ENCODE measurements at regions not wholly inside any gene's neighbourhood (a gene's known extent, or its start where the extent isn't known, plus 50 kb on each side); places are given as distances from the start of the nearest gene placed in this dataset.
"Not testable (repeated sequence)": the region's sequence is repeated elsewhere in the genome, so short reads cannot be mapped to it uniquely, and the experiment has no call there.

GRCh38 chr6:74479960-74480359, 725.9 kb downstream of the COL12A1 start:
- CTCF ChIA-PET: interaction anchor here (0.9 kb wide), 1 partner anchor 729 kb away, joined by 3 read pairs; no protein-coding TSS in a partner anchor
- DNase-seq (ENCODE audit: low read depth, low spot score): no peak
- TF ChIP-seq CTCF (IDR thresholded peaks at IDR 0.05; ENCODE audit: low read depth, low read length): no peak
- POLR2A ChIA-PET: no interaction called here
- no peak overlapping the region for H3K4me3 ChIP-seq (ENCODE audit: low read depth, low read length)
- H3K27ac ChIP-seq (ENCODE audit: low read depth, low read length): no peak overlapping the region
- no peaks in the 10 kb centered on the region for H3K27me3 ChIP-seq (ENCODE audit: control insufficient read depth, insufficient read depth, low read length)
- no peaks in the 10 kb centered on the region for H3K9me3 ChIP-seq (ENCODE audit: control insufficient read depth, insufficient read depth, low read length)

- CTCF ChIA-PET: interaction anchor here (0.9 kb wide), 1 partner anchor 729 kb away, joined by 3 read pairs; no protein-coding TSS in a partner anchor
- TF ChIP-seq CTCF (IDR thresholded peaks at IDR 0.05; ENCODE audit: low read depth, low read length): no peak
- no peak for DNase-seq (ENCODE audit: low read depth, low spot score)
These were observed 726.4 kb downstream of the COL12A1 start for GRCh38 chr6:74479420-74479819.

GRCh38 chr6:74474046-74474445, 731.8 kb downstream of the COL12A1 start:
- H3K9me3 ChIP-seq (ENCODE audit: control insufficient read depth, insufficient read depth, low read length); CTCF ChIA-PET; POLR2A ChIA-PET; DNase-seq (ENCODE audit: low read depth, low spot score); H3K27ac ChIP-seq (ENCODE audit: low read depth, low read length); H3K27me3 ChIP-seq (ENCODE audit: control insufficient read depth, insufficient read depth, low read length); H3K4me3 ChIP-seq (ENCODE audit: low read depth, low read length): not testable (repeated sequence)

More at GRCh38 chr6:74479420-74479819, 726.4 kb downstream of the COL12A1 start:
- H3K4me3 ChIP-seq (ENCODE audit: low read depth, low read length): no peak overlapping the region
- POLR2A ChIA-PET: no interaction called here
- no peaks in the 10 kb centered on the region for H3K27me3 ChIP-seq (ENCODE audit: control insufficient read depth, insufficient read depth, low read length)
- H3K9me3 ChIP-seq (ENCODE audit: control insufficient read depth, insufficient read depth, low read length): no peaks in the 10 kb centered on the region
- no peak overlapping the region for H3K27ac ChIP-seq (ENCODE audit: low read depth, low read length)

GRCh38 chr6:74468552-74468951, 737.3 kb downstream of the COL12A1 start:
- H3K27ac ChIP-seq (ENCODE audit: low read depth, low read length); POLR2A ChIA-PET; H3K9me3 ChIP-seq (ENCODE audit: control insufficient read depth, insufficient read depth, low read length); DNase-seq (ENCODE audit: low read depth, low spot score); H3K4me3 ChIP-seq (ENCODE audit: low read depth, low read length); H3K27me3 ChIP-seq (ENCODE audit: control insufficient read depth, insufficient read depth, low read length); CTCF ChIA-PET: not testable (repeated sequence)

GRCh38 chr6:74467533-74468215, 738.2 kb downstream of the COL12A1 start:
- Histone ChIP-seq H3K9me3 (ENCODE audit: control insufficient read depth, insufficient read depth, low read length) (peaks cover 4% of the 10 kb centered on the region; the same call in 1 of the 2 replicates), H3K27me3 (ENCODE audit: control insufficient read depth, insufficient read depth, low read length) (no peaks in the 10 kb centered on the region), H3K4me3 (ENCODE audit: low read depth, low read length) (no peak overlapping the region), H3K27ac (ENCODE audit: low read depth, low read length) (no peak overlapping the region)
- POLR2A ChIA-PET: no interaction called here
- no peak for DNase-seq (ENCODE audit: low read depth, low spot score)
- CTCF ChIA-PET: interaction anchor here (0.6 kb wide), 1 partner anchor 56 kb away, joined by 3 read pairs; no protein-coding TSS in a partner anchor
- TF ChIP-seq CTCF (IDR thresholded peaks at IDR 0.05; ENCODE audit: low read depth, low read length): no peak

GRCh38 chr6:74466572-74466971, 739.3 kb downstream of the COL12A1 start:
- ChIA-PET CTCF (no interaction called here), POLR2A (no interaction called here)
- peaks cover 4% of the 10 kb centered on the region; the same call in 1 of the 2 replicates for H3K9me3 ChIP-seq (ENCODE audit: control insufficient read depth, insufficient read depth, low read length)
- H3K27me3 ChIP-seq (ENCODE audit: control insufficient read depth, insufficient read depth, low read length): no peaks in the 10 kb centered on the region
- TF ChIP-seq CTCF (IDR thresholded peaks at IDR 0.05; ENCODE audit: low read depth, low read length): no peak
- DNase-seq (ENCODE audit: low read depth, low spot score): no peak
- H3K4me3 ChIP-seq (ENCODE audit: low read depth, low read length): no peak overlapping the region
- H3K27ac ChIP-seq (ENCODE audit: low read depth, low read length): no peak overlapping the region

Data from AG04450 (cell line).